ENCODE measurements at regions not wholly inside any gene's neighbourhood (a gene's known extent, or its start where the extent isn't known, plus 50 kb on each side); places are given as distances from the start of the nearest gene placed in this dataset.
"Not testable (repeated sequence)": the region's sequence is repeated elsewhere in the genome, so short reads cannot be mapped to it uniquely, and the experiment has no call there.

DNA sequence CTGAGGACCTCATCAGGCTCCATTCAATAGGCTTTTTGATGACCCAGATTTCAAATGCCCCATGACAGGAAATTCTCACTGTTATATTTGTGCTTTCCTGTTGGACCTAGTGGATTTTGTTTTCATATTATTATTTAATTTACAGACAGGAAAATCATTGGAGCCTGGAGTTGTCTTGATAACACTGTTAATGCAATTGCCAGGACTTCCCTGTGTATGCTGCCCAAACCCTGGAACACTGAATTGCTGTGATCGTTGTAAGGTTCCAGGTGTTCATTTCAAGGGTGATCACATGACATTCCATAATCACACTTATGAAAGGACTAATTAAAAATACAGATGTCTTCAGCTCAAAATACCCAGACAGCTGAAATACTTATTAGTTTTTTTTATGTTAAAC, 783.2 kb downstream of the DHX35 start:
- no peak overlapping the region for H3K4me3 ChIP-seq (ENCODE audit: low read depth, low read length)

DNA sequence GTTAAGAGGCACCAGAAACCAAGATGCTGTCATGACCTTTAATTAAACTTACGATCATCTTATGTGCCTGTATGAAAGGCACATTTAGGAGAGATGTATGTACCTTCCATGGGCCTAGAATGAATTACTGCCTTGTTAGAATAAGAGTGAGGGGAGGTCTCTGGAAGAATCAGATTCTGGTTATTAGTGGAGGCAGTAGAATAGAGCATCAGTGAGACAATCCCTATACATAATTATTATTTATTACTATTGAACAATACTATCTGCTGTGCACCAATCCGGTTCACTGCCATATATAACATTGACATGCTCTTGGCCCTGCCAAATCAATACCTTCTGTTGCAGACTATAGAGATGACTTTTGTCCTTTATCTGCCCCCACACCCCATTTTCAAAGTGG, 776.5 kb downstream of the DHX35 start:
- no peak overlapping the region for H3K4me3 ChIP-seq (ENCODE audit: low read depth, low read length)

DNA sequence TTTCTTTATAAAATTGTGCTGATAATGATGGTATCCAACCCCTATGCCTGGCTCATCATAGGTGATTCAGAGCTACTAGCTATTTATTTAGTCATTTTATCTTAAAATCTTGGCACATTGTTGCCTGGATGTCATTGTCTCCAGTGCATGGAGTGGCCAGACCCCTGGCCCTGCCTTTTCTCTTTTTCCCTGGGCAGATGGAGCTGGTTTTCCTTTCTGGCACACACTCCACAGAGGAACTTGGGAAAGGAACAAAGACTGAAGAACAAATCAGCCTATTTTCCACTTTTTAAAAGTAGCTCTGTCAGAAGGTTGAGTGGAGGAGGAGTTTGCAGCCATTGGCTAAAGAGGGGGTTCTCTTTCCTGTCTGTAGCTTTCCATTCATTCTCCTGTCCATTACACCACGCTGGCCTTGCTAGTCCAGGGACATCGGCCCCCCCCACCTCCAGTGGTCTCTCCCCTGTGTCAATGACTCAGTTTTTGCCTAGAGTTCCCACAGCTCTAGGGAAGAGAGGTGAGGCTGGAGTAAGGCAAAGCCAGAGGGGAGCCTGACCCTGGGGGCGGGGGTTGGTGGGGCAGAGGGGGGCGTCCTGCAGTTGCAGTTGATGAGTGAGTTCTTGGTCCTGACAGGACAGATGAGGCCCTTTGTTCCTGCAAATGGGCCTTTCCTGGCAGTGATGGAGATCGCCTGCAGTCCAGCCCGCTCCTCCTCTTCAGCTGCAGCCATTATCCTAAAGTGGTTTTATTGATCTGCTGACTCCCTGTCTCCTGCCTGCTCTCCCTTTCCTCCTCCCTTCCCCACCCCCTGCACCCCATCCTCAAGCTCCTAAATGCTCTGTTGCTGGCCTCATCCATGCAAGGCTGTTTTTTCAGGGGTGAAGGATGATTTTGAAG, 774.5 kb downstream of the DHX35 start:
- no peak overlapping the region for H3K4me3 ChIP-seq (ENCODE audit: low read depth, low read length)

DNA sequence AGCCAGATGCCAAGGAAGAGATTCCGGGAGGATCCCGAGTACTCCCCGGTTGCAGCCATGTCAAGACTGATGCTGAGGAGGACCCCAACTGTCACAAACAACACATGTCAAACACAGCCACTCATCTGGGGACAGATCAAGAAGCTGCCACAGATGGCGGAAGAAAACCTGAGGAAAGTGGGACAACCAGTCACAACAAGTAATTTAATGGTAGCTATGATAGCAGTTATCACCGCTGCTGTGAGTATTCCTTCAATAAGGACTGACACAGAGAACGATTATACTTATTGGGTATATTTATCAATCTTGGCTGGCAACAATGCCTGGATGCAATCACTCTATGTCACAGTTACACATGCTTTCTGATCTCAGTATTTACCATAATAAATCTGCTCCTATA, 763.4 kb downstream of the DHX35 start:
- H3K4me3 ChIP-seq (ENCODE audit: low read depth, low read length), result not testable (repeated sequence)

DNA sequence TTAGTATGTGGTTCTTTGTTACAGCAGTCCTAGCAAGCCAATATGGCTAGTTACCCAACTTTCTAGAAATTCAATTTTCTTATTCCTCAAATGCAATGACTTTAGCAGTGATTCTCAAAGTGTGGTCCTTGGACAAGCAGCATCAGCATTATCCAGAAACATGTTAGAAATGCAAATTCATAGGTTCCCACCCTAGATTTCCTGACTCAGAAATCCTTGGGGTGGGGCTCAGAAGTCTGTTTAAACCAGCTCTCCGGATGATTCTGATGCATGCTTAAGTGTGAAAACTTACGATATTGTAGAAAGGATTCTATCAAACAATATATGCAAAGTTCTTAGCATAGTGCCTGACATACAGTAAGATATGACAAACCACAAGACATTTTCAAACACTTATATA, 757.1 kb downstream of the DHX35 start:
- H3K4me3 ChIP-seq (ENCODE audit: low read depth, low read length), result no peak overlapping the region

DNA sequence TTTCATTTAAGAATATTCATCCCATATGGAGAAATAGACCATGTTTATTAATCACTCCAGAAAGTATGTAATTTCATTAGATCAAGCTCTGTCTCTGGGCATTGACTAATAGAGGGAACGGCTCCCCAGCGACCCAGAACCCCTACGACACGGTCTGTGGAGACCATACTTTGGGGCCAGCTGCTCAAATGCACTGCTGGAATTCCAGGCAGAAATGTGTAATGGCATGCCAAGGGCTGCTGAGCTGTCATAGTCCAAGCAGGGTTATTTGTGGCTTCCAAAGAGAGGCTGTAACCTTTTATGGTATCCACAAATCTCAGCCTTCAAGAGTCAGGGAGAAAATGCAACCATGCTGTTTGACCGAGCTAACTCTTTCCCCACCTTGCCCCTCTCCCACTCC, 755.8 kb downstream of the DHX35 start:
- no peak overlapping the region for H3K4me3 ChIP-seq (ENCODE audit: low read depth, low read length)

DNA sequence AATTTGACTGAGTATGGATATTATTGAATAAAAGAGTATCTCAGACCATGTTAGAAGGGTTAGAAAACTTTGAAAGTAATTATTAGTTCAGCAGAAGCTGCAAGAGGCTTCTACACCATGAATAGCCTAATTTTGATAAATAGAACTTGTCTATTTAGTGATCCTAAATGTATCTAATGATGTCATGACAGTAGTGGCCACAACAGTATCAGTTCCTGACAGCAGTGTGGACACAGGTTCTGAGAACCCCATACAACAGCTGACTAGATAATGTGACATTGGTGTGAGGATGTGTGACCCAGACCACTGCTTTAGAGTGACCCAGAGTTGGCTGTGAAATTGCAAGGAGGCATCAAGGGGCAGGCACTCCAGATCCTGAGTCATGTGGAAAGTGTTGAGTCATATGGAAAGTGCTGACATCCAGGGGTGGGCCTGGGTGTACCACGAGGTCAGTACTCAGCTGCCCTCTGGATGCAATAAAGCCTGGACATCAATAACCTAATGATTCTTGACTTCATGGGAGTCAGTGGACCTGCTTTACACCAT, 754.7 kb downstream of the DHX35 start:
- H3K4me3 ChIP-seq (ENCODE audit: low read depth, low read length), result no peak overlapping the region

DNA sequence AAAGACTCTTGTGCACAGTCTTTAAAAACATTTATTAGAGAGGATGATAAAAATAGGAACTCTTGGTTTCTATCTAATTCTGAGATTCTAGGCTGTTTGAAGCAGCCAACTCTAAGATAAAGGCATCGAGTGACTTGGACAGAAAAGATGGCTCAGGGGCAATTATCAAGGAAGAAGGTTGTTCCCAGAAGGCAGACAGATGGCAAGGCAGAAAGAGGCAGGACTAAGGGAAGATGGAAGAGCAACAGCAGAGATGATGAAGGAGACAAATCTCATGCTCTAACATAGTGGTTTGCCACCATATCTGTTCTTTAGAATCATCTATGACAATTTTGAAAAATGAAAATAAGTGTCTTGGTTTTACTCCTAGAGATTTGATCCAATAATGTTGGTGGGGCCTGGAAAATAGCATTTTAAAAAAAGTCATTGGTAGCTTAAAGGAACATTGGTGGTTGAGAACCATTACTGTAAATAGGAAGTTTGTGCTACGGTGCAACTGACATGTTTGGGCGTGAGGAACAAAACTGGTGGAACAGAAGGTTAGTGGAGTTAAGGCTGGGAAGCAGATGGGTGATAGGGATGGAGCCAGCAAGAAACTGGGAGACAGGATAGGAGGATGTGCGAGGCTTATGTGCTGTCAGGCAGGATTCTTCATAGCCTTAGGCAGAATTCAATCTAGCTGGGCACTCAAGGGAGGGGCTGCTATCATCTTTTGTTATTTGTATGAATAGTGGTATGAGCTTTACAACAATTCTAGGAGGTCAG, 751.1 kb downstream of the DHX35 start:
- no peak overlapping the region for H3K4me3 ChIP-seq (ENCODE audit: low read depth, low read length)

DNA sequence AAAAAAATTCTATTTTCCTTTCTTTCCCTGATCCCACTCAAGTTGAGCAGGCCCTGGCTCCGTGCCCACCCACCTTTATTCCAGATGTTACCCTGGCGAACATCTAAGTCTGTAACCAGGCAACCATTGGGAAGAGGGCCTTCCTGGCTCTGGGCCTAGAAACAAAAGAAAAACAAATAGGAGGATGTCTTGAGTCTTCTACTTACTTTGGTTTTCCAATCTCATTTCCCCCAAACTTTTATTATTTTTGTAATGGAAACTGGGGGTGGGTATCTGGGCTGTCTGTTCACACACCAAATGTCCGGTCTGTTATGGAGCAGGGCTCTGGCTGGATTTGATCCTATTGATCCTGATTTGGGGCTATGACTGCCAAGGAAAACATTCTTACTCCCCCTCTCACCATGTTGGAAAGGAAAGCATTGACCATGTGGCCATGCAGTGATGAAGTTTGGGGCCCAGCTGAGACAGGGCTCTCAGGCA, 744.1 kb downstream of the DHX35 start:
- H3K4me3 ChIP-seq (ENCODE audit: low read depth, low read length), result no peak overlapping the region

DNA sequence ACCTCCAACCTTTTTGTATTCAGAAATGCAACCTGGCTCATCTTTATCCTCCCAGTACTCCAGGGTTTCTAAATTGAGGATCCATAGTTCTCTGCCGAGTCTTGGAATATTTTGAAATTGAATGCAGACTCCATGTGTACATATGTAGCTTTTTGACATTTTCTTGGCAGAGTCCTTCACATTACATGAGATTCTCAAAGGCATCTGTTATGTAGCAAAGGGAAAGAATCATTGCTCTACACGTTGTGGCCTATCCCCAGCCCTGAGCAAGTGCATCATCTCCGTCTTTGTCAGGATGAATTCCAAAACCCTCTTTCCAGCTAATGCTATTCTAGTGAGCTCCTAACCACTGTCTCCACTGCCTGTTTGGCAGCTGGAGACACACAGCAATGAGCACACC, 742.9 kb downstream of the DHX35 start:
- H3K4me3 ChIP-seq (ENCODE audit: low read depth, low read length), result no peak overlapping the region

DNA sequence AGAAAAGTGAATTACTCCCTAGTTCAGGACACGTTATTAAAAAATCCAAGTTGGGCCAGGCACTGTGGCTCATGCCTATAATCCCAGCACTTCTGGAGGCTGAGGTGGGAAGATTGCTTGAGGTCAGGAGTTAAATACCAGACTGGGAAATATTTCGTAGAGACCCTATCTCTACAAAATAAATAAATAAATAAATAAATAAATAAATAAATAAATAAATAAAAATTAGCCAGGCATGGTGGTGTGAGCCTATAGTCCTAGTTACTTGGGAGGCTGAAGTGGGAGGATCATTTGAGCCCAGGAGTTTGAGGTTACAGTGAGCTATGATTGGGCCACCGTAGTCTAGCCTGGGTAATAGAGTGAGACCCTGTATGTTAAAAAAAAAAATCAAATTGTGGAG, 741.2 kb downstream of the DHX35 start:
- not testable (repeated sequence) for H3K4me3 ChIP-seq (ENCODE audit: low read depth, low read length)

DNA sequence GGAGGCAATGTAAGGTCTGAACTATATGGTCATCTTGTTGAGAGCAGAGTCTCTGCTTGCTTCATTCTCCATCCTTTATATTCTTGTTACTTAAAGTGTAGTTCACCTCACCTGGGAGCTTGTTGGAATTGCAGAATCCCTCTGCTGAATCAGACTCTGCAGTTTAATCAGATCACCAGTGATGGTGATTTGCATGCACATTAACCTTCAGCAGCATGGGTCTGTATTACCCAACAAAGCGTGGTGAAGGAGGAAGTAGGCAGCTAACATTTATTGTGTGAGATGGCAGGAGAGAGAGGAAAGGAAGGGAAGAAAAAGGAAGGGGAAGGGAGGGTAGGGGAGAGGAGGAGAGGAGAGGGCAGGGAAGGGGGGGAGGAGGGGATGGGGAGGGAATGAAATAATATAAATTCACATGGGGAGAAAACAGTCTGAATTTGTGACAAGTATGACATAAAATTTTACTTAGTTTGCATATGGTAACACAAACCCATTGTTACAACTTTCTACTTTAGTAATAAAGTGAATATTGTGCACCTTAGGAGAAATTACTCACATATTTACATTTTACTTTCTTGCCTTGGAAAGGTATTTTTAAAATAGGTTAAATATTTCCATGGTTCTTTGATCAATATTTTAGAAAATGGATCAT, 740.7 kb downstream of the DHX35 start:
- no peak overlapping the region for H3K4me3 ChIP-seq (ENCODE audit: low read depth, low read length)

DNA sequence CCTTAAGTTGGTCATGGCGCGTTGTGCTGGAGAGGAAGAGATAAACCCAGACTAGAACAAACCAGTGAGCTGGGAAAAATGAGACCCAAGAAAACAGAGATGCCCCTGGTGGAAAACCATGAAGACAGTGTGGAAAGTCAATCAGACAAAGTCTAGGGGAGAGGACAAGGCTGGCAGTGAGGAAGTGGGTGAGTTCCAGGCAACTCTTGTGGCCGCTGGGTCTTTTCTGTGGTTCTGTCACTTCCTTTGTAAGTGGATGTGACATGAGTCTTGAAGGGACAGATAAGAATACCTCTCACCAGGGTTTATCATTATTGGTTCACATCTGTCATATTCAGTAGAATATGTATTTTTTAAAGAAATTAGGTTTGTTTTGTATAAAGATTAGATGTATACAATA, 738.4 kb downstream of the DHX35 start:
- no peak overlapping the region for H3K4me3 ChIP-seq (ENCODE audit: low read depth, low read length)

DNA sequence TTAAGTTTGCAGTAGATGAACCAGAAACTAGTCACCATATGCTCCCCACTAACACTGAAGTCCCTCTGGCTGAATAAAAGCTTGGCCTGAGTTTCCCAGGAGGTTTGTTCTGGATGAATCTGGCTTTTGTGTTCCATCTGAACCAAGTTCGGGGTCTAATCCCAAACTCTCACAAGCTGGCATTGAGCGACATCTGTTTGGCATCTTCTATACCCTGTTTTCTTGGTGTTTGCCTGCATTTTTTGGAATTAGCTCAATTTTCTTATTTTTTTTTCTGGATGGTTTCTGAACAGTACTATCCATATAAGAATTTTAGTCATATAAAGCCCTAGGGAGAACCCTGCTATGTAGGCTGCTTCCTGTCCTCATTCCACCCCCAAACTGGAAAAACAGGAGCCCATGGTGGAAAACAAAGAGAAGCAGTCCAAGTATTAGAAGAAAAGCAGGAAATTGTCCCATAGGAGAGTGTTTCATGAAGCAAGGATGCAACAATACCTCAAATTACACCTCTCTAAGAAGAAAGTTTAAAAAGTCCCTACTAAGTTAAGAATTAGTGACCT, 737.1 kb downstream of the DHX35 start:
- no peak overlapping the region for H3K4me3 ChIP-seq (ENCODE audit: low read depth, low read length)

DNA sequence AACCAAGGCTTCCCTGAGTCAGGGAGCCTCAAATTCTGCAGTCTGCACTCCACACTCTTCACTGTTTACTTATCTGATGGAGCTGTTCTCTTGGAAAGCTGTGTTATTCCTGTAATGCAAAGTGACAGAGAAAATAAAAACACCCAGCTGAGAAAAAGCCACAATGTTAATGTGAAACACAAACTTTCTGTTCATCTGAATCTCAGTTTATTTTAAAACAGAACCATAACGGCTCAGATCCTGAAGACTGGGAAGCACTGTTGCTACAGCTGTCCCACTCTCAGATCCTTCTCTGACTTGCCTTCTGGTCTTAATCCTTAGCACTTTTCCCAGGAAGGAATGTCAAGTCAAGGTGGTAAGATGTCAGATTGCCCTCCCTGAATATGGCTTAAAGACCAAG, 736.6 kb downstream of the DHX35 start:
- H3K4me3 ChIP-seq (ENCODE audit: low read depth, low read length), result no peak overlapping the region

DNA sequence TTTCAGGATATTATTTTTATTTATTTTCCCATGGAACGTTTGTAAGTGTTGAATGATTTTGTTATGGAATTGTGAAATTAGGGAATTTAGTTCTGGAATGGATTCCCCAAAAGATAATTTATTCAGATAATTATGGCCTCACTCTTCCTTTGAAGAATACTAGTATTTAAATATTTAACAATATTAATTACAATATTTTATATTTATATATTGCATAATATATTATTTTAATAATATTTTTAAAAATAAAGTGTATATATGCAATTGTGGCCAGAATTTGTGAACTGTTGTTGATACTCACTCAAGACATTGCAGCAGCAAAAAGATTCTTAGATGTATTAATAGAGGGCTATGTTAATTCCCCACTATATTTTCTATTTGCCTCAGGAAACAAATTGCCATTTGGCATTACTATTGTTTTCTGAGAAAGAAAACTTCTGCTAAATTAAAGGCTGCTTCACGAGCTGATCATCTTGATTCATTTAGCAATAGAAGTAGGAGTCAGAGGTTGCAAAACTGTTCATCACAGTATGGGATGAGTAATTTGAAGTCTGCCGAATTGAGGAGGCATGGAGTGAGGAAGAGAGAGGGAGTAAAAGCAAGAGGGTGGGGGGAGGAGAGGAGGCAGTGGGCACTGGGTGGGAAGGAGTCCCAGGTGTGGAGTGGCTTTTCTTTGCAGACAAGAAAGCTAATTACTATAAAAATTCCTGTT, 729.2 kb downstream of the DHX35 start:
- no peak overlapping the region for H3K4me3 ChIP-seq (ENCODE audit: low read depth, low read length)

DNA sequence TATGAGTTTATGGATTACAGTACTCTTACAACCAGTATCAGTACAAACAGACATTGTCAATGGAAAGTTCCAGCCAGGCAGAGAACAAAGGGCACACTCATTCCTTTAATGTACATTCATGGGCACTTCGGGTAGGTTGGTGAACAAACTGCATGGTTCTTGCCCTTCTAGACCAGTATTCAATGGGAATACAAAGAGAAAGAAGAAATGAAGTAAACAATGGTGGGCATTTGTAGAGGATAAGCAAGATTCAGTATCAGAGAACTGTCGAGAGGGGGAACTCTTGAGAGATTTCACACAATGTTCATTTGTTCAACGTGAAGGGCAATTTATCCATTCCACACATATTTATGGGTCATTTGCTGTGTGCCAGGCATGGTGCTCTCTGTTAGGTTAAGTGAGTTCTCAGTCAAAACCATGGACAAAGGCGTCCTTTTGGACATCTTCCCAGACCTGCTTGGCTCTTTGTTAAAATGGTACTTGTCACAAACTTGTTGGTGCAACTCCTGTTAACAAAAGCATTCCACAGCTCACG, 714.8 kb downstream of the DHX35 start:
- H3K4me3 ChIP-seq (ENCODE audit: low read depth, low read length), result no peak overlapping the region

DNA sequence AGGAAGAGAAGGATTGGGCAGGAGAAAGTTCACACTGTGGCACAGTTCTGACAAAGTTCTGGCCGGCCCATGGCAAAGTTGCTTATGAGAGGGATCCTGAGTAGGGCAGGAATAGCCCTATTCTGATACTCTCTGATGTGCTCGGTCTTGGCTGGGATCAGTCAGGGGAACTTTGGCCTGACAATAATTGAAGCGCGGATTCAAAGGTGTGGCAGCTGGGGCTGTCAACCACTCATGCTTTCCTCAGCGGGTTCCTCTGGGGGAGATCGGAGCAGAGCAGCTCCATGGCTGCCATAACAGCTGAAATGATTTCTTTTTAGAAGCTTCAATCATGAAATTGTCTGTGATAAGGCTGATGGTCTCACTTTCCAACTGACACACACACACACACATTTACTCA, 714.1 kb downstream of the DHX35 start:
- no peak overlapping the region for H3K4me3 ChIP-seq (ENCODE audit: low read depth, low read length)

DNA sequence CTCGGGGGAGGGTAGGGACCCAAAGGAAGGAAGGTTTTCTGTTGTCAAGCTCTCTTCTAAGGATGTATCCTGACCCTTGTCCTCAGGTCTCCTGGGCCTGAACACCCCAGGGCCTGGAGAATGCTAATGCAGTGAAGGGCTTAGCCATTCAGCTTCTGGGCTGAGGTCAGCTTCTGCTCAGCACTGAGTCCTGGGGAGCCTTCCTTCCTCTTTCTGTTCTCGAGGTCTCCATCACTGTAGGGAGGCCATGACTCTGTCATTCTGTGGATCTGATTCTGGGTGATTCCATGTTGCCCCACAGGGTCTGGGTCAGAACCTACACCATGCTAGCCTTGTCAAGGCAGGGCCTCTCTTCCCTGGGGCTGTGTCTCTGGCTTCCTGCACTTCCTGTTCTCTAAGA, 712.7 kb downstream of the DHX35 start:
- no peak overlapping the region for H3K4me3 ChIP-seq (ENCODE audit: low read depth, low read length)

DNA sequence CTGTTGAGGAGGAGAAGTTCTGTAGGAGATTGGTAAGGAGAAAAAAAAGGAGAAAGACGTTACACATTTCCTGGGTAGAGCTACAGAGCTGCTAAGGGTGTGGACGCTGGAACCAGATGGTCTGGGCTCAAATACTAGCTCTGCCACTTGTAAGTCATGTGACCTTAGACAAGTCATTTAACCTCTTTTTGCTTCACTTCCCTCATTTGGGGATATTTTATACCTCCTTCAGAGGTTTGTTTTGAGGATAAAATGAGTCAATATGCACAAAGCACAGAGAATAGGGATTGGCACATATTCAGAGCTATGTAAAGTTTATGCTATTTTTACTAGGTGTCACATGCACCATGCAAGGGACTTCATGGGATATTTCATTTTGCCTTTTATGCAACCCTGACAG, 708.8 kb downstream of the DHX35 start:
- no peak overlapping the region for H3K4me3 ChIP-seq (ENCODE audit: low read depth, low read length)

All from iPS-11a (cell line).